MCF 10A (cell line): ENCODE measurements at regions not wholly inside any gene's neighbourhood (a gene's known extent, or its start where the extent isn't known, plus 50 kb on each side); places are given as distances from the start of the nearest gene placed in this dataset.

ENCODE experiments used
- BruUV-seq: library from RNA; stranded (reverse); fragments of 400-500 nt; replicated peaks from 2 replicates; lab custom pipeline; 2021; lab: Mats Ljungman, UMichigan
- CTCF ChIA-PET: fragments of 300-600 bp; sonication (Branson Sonifier 250); formaldehyde crosslinking; extraction: SDS; loops from one replicate; lab custom pipeline; 2021; ENCODE audit warnings: antibody characterized with exemption, inconsistent platforms; lab: Yijun Ruan, JAX
- POLR2A ChIA-PET: fragments of 300-600, 350-650 bp; sonication (Branson Sonifier 250); formaldehyde crosslinking; extraction: SDS; loops from one replicate; lab custom pipeline; 2020; ENCODE audit warnings: antibody characterized with exemption, inconsistent platforms; lab: Yijun Ruan, JAX
- DNase-seq: peaks from one replicate; pipeline ENCODE4 v3.0.0-alpha.2; 2018; ENCODE audit not compliant: unreplicated experiment
- H3K27ac Mint-ChIP-seq: one replicate; pipeline ENCODE4 v1.8.0; 2022; ENCODE audit warnings: mild to moderate bottlenecking, low read depth, mixed read lengths; ENCODE audit not compliant: unreplicated experiment
- H3K27me3 Mint-ChIP-seq: one replicate; pipeline ENCODE4 v1.8.0; 2022; ENCODE audit warnings: mixed read lengths; ENCODE audit not compliant: insufficient read depth, unreplicated experiment
- H3K36me3 Mint-ChIP-seq: one replicate; pipeline ENCODE4 v1.8.0; 2022; ENCODE audit warnings: mild to moderate bottlenecking, moderate library complexity, mixed read lengths; ENCODE audit not compliant: insufficient read depth, unreplicated experiment
- H3K4me1 Mint-ChIP-seq: one replicate; pipeline ENCODE4 v1.8.0; 2022; ENCODE audit warnings: mixed read lengths; ENCODE audit not compliant: insufficient read depth, unreplicated experiment
- H3K4me3 Mint-ChIP-seq: one replicate; pipeline ENCODE4 v1.8.0; 2022; ENCODE audit warnings: mild to moderate bottlenecking, moderate library complexity, mixed read lengths; ENCODE audit not compliant: unreplicated experiment
- H3K9me3 Mint-ChIP-seq: one replicate; pipeline ENCODE4 v1.8.0; 2022; ENCODE audit warnings: mixed read lengths; ENCODE audit not compliant: unreplicated experiment
- intact Hi-C: fragments of 100-400 bp; cut with micrococcal nuclease; formaldehyde crosslinking; loops from 2 replicates; pipeline ENCODE4 v1.14.1; 2022
- TF ChIP-seq, protein P1 (sequence below): fragments of 200-600 bp; IDR thresholded peaks from one replicate; pipeline ENCODE4 v1.8.0; 2022; ENCODE audit warnings: antibody characterized with exemption, mild to moderate bottlenecking; ENCODE audit not compliant: unreplicated experiment

DNA sequence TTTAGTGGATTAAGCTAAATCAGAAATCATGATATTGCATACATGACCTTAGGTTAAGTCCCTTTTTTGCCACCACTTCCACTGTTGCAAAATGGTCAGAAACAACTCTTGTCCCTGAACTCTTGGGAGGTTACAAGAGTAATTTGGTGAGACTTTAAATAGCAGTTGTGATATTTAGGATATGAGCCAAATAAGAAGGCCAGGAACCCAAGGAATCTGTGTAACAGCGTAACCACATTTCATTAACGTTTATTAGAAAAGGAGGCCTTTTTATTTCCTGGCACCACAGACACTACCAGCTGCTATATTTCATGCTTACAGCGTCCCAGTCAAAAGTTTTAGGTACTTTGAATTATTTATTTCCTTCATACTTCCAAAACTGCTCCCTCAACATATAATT lies 268.0 kb downstream of the GPD2 start:
- ChIA-PET POLR2A (no interaction called here), CTCF (no interaction called here)
- intact Hi-C loops = no loop called here
- TF ChIP-seq, protein P1, sequence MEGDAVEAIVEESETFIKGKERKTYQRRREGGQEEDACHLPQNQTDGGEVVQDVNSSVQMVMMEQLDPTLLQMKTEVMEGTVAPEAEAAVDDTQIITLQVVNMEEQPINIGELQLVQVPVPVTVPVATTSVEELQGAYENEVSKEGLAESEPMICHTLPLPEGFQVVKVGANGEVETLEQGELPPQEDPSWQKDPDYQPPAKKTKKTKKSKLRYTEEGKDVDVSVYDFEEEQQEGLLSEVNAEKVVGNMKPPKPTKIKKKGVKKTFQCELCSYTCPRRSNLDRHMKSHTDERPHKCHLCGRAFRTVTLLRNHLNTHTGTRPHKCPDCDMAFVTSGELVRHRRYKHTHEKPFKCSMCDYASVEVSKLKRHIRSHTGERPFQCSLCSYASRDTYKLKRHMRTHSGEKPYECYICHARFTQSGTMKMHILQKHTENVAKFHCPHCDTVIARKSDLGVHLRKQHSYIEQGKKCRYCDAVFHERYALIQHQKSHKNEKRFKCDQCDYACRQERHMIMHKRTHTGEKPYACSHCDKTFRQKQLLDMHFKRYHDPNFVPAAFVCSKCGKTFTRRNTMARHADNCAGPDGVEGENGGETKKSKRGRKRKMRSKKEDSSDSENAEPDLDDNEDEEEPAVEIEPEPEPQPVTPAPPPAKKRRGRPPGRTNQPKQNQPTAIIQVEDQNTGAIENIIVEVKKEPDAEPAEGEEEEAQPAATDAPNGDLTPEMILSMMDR = no peak
- Mint-ChIP-seq H3K27ac (no peak overlapping the region), H3K4me3 (no peak overlapping the region), H3K4me1 (no peaks in the 10 kb centered on the region), H3K36me3 (no peaks in the 10 kb centered on the region), H3K27me3 (no peaks in the 10 kb centered on the region), H3K9me3 (no peaks in the 10 kb centered on the region)
- no TSS peak for BruUV-seq
- DNase-seq = no peak

DNA sequence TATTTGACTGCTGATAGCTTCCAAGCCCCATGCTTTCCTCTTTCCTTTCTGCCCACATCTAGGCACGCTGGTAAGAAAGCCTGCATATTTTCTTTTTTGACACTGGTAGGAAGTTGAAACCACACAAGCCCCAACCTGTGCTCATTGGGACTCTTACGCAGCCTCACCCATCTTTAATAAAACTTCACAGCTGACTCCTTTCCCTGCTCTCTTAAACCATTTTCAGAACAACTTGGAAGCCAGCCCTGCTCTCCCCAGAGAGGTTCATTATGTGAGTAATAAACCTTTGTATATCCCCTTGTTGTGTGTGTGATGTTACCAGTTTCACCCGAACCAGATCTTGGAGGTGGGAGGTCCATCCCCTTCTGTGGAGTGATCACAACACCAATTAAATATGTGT lies 268.4 kb downstream of the GPD2 start:
- intact Hi-C loops = no loop called here
- TF ChIP-seq, protein P1 = no peak
- ChIA-PET POLR2A (no interaction called here), CTCF (no interaction called here)
- no peaks in the 10 kb centered on the region for H3K36me3 Mint-ChIP-seq
- DNase-seq = no peak
- no peaks in the 10 kb centered on the region for H3K9me3 Mint-ChIP-seq
- no peaks in the 10 kb centered on the region for H3K4me1 Mint-ChIP-seq
- no peak overlapping the region for H3K27ac Mint-ChIP-seq
- H3K27me3 Mint-ChIP-seq = no peaks in the 10 kb centered on the region
- H3K4me3 Mint-ChIP-seq = no peak overlapping the region
- BruUV-seq = no TSS peak

GRCh38 chr2:156706576-156706975 lies 270.4 kb downstream of the GPD2 start:
- no peak overlapping the region for H3K4me3 Mint-ChIP-seq
- ChIA-PET POLR2A (no interaction called here), CTCF (no interaction called here)
- TF ChIP-seq, protein P1 = no peak
- no peak for DNase-seq
- H3K4me1 Mint-ChIP-seq = no peaks in the 10 kb centered on the region
- H3K27me3 Mint-ChIP-seq = no peaks in the 10 kb centered on the region
- intact Hi-C loops = no loop called here
- no TSS peak for BruUV-seq
- H3K36me3 Mint-ChIP-seq = no peaks in the 10 kb centered on the region
- no peaks in the 10 kb centered on the region for H3K9me3 Mint-ChIP-seq
- H3K27ac Mint-ChIP-seq = no peak overlapping the region

DNA sequence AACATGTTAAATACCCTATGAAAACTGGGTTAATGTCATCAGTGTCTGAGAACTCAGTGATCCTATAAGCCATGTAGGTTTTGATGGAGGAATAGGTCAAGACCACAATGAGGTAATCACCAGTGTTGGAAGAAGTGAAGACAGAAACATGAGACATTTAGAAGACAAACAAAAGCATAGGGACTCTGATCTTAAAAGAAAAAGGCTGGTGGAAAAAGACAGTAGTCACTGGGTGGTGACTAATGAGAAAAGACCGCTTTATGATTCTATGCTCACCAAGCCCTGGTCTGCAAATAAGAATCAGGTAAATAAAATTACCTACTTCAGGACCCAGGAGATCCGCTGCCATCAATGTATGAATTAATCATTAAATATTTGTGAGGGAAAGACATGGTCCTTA lies 271.9 kb downstream of the GPD2 start:
- no peaks in the 10 kb centered on the region for H3K4me1 Mint-ChIP-seq
- no TSS peak for BruUV-seq
- ChIA-PET CTCF (no interaction called here), POLR2A (no interaction called here)
- intact Hi-C loops = no loop called here
- H3K36me3 Mint-ChIP-seq = no peaks in the 10 kb centered on the region
- H3K27me3 Mint-ChIP-seq = no peaks in the 10 kb centered on the region
- DNase-seq = no peak
- H3K9me3 Mint-ChIP-seq = no peaks in the 10 kb centered on the region
- no peak overlapping the region for H3K27ac Mint-ChIP-seq
- TF ChIP-seq, protein P1 = no peak
- H3K4me3 Mint-ChIP-seq = no peak overlapping the region
